MM.1S (cell line): ENCODE measurements at regions not wholly inside any gene's neighbourhood (a gene's known extent, or its start where the extent isn't known, plus 50 kb on each side); places are given as distances from the start of the nearest gene placed in this dataset.

Source experiments
- EZH2 ChIP-seq: fragments of 300-600 bp; sonication (generic); optimal IDR thresholded peaks from 2 replicates; pipeline ENCODE3; 2017; ENCODE audit warnings: low read depth, mild to moderate bottlenecking, antibody characterized with exemption, low read length, mixed read lengths
- TF ChIP-seq, protein P1 (sequence below): fragments of 300-600 bp; sonication (generic); IDR thresholded peaks from 2 replicates; pipeline ENCODE4 v1.5.1; 2016; ENCODE audit warnings: antibody characterized with exemption, low read length, mixed read lengths

DNA sequence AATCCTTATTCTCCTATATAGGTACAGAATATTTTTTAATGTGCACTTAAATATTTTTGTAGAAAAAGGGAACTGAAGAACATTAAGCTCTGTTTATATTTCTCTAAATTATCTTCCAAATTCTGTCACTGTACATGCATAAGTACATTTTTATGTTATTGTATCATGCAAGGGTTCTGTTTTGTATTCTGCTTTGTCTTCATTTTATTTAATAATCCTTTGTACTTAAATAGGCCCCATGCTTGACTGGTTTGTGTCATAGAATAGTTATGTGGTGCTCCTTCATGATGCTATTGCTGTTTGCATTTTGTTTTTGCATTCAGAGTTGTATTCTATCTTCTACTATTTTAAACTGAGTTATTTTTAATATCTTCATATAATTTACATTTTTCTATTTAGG is 111.9 kb upstream of the EDNRA start:
- TF ChIP-seq, protein P1, sequence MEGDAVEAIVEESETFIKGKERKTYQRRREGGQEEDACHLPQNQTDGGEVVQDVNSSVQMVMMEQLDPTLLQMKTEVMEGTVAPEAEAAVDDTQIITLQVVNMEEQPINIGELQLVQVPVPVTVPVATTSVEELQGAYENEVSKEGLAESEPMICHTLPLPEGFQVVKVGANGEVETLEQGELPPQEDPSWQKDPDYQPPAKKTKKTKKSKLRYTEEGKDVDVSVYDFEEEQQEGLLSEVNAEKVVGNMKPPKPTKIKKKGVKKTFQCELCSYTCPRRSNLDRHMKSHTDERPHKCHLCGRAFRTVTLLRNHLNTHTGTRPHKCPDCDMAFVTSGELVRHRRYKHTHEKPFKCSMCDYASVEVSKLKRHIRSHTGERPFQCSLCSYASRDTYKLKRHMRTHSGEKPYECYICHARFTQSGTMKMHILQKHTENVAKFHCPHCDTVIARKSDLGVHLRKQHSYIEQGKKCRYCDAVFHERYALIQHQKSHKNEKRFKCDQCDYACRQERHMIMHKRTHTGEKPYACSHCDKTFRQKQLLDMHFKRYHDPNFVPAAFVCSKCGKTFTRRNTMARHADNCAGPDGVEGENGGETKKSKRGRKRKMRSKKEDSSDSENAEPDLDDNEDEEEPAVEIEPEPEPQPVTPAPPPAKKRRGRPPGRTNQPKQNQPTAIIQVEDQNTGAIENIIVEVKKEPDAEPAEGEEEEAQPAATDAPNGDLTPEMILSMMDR, result no peak
- no peak for TF ChIP-seq EZH2
